T-helper 2 cell (primary cell): ENCODE measurements at regions not wholly inside any gene's neighbourhood (a gene's known extent, or its start where the extent isn't known, plus 50 kb on each side); places are given as distances from the start of the nearest gene placed in this dataset.
"Not testable (repeated sequence)": the region's sequence is repeated elsewhere in the genome, so short reads cannot be mapped to it uniquely, and the experiment has no call there.

Experiments
- DNase-seq, 5 experiments: peaks; one replicate each; pipeline versions ENCODE4 v3.0.0 to v3.0.0-alpha.2; 2012 to 2022

- no peak for DNase-seq
Measured at GRCh38 chr3:72174040-72174439, 389.1 kb upstream of the PROK2 start.

- no peak for DNase-seq
Measured at GRCh38 chr3:72171946-72172345, 387.0 kb upstream of the PROK2 start.

- DNase-seq, result no peak
Measured at GRCh38 chr3:72171463-72171881, 386.5 kb upstream of the PROK2 start.

- DNase-seq, result no peak
Measured at GRCh38 chr3:72169561-72170472, 384.9 kb upstream of the PROK2 start.

- no peak for DNase-seq
Measured at GRCh38 chr3:72169120-72169519, 384.2 kb upstream of the PROK2 start.

GRCh38 chr3:72165808-72166207, 380.9 kb upstream of the PROK2 start:
- no peak for DNase-seq

GRCh38 chr3:72165317-72165716, 380.4 kb upstream of the PROK2 start:
- no peak for DNase-seq

- DNase-seq, result no peak
Measured at GRCh38 chr3:72164635-72164978, 379.7 kb upstream of the PROK2 start.

- DNase-seq, result no peak
Measured at GRCh38 chr3:72163809-72164634, 379.1 kb upstream of the PROK2 start.

- DNase-seq, result no peak
Measured at GRCh38 chr3:72162649-72163184, 377.8 kb upstream of the PROK2 start.

GRCh38 chr3:72161881-72162595, 377.1 kb upstream of the PROK2 start:
- no peak for DNase-seq

GRCh38 chr3:72161285-72161684, 376.3 kb upstream of the PROK2 start:
- DNase-seq, result not testable (repeated sequence)

GRCh38 chr3:72160351-72160750, 375.4 kb upstream of the PROK2 start:
- DNase-seq, result no peak

- DNase-seq, result no peak
Measured at GRCh38 chr3:72159487-72159886, 374.5 kb upstream of the PROK2 start.

GRCh38 chr3:72158639-72159326, 373.8 kb upstream of the PROK2 start:
- no peak for DNase-seq

GRCh38 chr3:72157748-72158638, 373.0 kb upstream of the PROK2 start:
- no peak for DNase-seq

GRCh38 chr3:72155391-72156064, 370.6 kb upstream of the PROK2 start:
- no peak for DNase-seq

GRCh38 chr3:72154391-72155335, 369.7 kb upstream of the PROK2 start:
- no peak for DNase-seq
